SK-N-SH treated with all-trans-retinoic acid at 6 μM for 48 hours (cell line): ENCODE measurements at regions not wholly inside any gene's neighbourhood (a gene's known extent, or its start where the extent isn't known, plus 50 kb on each side); places are given as distances from the start of the nearest gene placed in this dataset.

ENCODE experiments used
- ATAC-seq: fragments of 200-7000 bp; cut with Tn5 transposase; 3 replicates; pipeline ENCODE4 v1.9.1; 2020; ENCODE audit warnings: mild to moderate bottlenecking, moderate library complexity
- ARNTL ChIP-seq: fragments of 450-650 bp; formaldehyde crosslinking; IDR thresholded peaks from 2 replicates; pipeline ENCODE4 v1.5.0; 2020; ENCODE audit warnings: low read depth, mild to moderate bottlenecking, moderate library complexity, borderline replicate concordance
- BACH2 ChIP-seq: fragments of 250-450 bp; sonication (Bioruptor Pico); IDR thresholded peaks from 2 replicates; pipeline ENCODE4 v1.9.0; 2021; ENCODE audit warnings: mild to moderate bottlenecking, borderline replicate concordance
- CREB5 ChIP-seq: fragments of 250-450 bp; sonication (Bioruptor Pico); IDR thresholded peaks from 2 replicates; pipeline ENCODE4 v1.5.1; 2020; ENCODE audit warnings: low read depth, mild to moderate bottlenecking, moderate library complexity
- CSDC2 ChIP-seq: fragments of 250-450 bp; sonication (Bioruptor Pico); IDR thresholded peaks from 2 replicates; pipeline ENCODE4 v1.5.0; 2020; ENCODE audit warnings: mild to moderate bottlenecking, moderate library complexity
- CSRNP3 ChIP-seq: fragments of 250-450 bp; sonication (Bioruptor Pico); IDR thresholded peaks from 2 replicates; pipeline ENCODE4 v1.5.1; 2021; ENCODE audit warnings: mild to moderate bottlenecking, moderate library complexity
- ESRRG ChIP-seq: fragments of 250-450 bp; sonication (Bioruptor Pico); IDR thresholded peaks from 2 replicates; pipeline ENCODE4 v1.6.1; 2021; ENCODE audit warnings: mild to moderate bottlenecking
- GLIS3 ChIP-seq: fragments of 250-450 bp; sonication (Bioruptor Pico); IDR thresholded peaks from 2 replicates; pipeline ENCODE4 v1.5.0; 2020; ENCODE audit warnings: mild to moderate bottlenecking, moderate library complexity
- ISL1 ChIP-seq: fragments of 250-450 bp; sonication (Bioruptor Pico); IDR thresholded peaks from 2 replicates; pipeline ENCODE4 v2.1.2; 2022; ENCODE audit warnings: mild to moderate bottlenecking, moderate library complexity
- OSR1 ChIP-seq: fragments of 250-450 bp; sonication (Bioruptor Pico); IDR thresholded peaks from 2 replicates; pipeline ENCODE4 v1.8.0; 2022; ENCODE audit warnings: moderate library complexity, mild to moderate bottlenecking, inconsistent platforms
- POU6F1 ChIP-seq: fragments of 250-450 bp; sonication (Bioruptor Pico); IDR thresholded peaks from 2 replicates; pipeline ENCODE4 v1.8.0; 2021; ENCODE audit warnings: low read depth, mild to moderate bottlenecking, moderate library complexity, borderline replicate concordance
- PPARA ChIP-seq: fragments of 250-450 bp; sonication (Bioruptor Pico); IDR thresholded peaks from 2 replicates; pipeline ENCODE4 v1.5.0; 2020; ENCODE audit warnings: mild to moderate bottlenecking, borderline replicate concordance
- RARB ChIP-seq: fragments of 250-450 bp; sonication (Bioruptor Pico); IDR thresholded peaks from 2 replicates; pipeline ENCODE4 v1.8.0; 2021; ENCODE audit warnings: mild to moderate bottlenecking, moderate library complexity
- SNAI2 ChIP-seq: fragments of 250-450 bp; sonication (Bioruptor Pico); IDR thresholded peaks from 2 replicates; pipeline ENCODE4 v1.5.0; 2020; ENCODE audit warnings: mild to moderate bottlenecking, moderate library complexity
- TCF4 ChIP-seq: fragments of 250-450 bp; sonication (Bioruptor Pico); IDR thresholded peaks from 2 replicates; pipeline ENCODE4 v1.8.0; 2021; ENCODE audit warnings: mild to moderate bottlenecking, moderate library complexity, borderline replicate concordance
- TOX ChIP-seq: fragments of 250-450 bp; sonication (Bioruptor Pico); IDR thresholded peaks from 2 replicates; pipeline ENCODE4 v1.8.0; 2021; ENCODE audit warnings: mild to moderate bottlenecking, moderate library complexity, borderline replicate concordance
- ZC3H10 ChIP-seq: fragments of 250-450 bp; sonication (Bioruptor Pico); IDR thresholded peaks from 2 replicates; pipeline ENCODE4 v1.5.1; 2021; ENCODE audit warnings: mild to moderate bottlenecking, moderate library complexity
- ZNF565 ChIP-seq: fragments of 450-650 bp; formaldehyde crosslinking; conservative IDR thresholded peaks from 2 replicates; pipeline ENCODE4 v1.5.0; 2020; ENCODE audit warnings: low read depth, mild to moderate bottlenecking, moderate library complexity
- ZNF70 ChIP-seq: fragments of 450-650 bp; formaldehyde crosslinking; IDR thresholded peaks from 2 replicates; pipeline ENCODE4 v1.5.0; 2020; ENCODE audit warnings: mild to moderate bottlenecking, moderate library complexity
- ZNF8 ChIP-seq: fragments of 450-650 bp; formaldehyde crosslinking; IDR thresholded peaks from 2 replicates; pipeline ENCODE4 v1.5.0; 2020; ENCODE audit warnings: mild to moderate bottlenecking, moderate library complexity
- TF ChIP-seq, protein P1 (sequence below): fragments of 250-450 bp; sonication (Bioruptor Pico); IDR thresholded peaks from 2 replicates; pipeline ENCODE4 v1.8.0; 2020; ENCODE audit warnings: mild to moderate bottlenecking, moderate library complexity, borderline replicate concordance

DNA sequence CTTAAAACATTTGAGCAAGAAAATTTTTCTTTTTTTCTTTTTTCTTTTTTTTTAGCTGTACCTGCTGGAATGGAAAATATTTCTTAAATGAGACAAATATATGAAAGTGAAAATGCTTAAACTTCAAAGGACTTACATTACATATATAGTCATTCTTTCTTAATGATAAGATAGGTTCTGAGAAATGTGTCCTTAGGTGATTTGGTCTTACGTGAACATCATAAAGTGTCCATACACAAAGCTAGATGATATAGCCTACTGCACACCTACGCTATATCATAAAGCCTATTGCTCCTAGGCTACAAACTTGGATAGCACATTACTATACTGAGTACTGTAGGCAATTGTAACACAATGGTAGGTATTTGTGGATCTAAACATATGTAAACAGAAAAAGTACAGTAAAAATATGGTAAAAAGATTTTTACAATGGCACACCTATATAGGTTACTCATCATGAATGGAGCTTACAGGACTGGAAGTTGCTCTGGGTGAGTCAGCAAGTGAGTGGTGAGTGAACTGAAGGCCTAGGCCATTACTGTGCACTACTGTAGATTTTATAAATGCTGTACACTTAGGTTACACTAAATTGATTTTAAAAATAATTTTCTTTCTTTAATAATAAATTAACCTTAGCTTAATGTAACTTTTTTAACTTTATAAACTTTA is 54.6 kb downstream of the RPP21 start:
- no peak for ATAC-seq
- no peak for TF ChIP-seq CSDC2
- no peak for TF ChIP-seq ESRRG (CRISPR knock-in tag)
- TF ChIP-seq TOX: no peak
- no peak for TF ChIP-seq POU6F1 (CRISPR knock-in tag)
- TF ChIP-seq OSR1 (CRISPR knock-in tag): no peak
- TF ChIP-seq ISL1 (CRISPR knock-in tag): no peak
- TF ChIP-seq CREB5: no peak
- no peak for TF ChIP-seq ZNF565 (CRISPR knock-in tag)
- TF ChIP-seq SNAI2 (CRISPR knock-in tag): no peak
- TF ChIP-seq, all 23 proteins: peak for 0

DNA sequence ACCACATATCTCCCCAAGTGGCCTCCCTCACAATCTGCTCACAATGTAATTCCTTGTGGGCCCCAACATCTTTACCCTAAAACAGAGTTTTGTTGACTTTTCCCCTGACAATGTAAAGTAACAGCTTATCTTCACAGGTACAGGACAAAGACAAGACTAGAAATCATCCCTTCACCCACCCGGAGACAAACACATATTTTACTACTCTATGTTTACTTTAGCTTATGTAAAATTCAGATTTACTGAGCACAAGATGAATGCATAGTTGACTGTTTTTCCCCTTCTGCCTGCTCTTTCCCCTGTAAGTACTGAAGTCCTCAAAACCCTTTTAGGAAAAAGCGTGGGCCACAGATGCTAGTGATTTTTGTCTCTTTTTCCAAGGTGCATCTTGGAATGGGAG is 61.0 kb downstream of the RPP21 start:
- no peak for ATAC-seq
- TF ChIP-seq ZNF70 (CRISPR knock-in tag): no peak
- TF ChIP-seq ZNF565 (CRISPR knock-in tag): no peak
- no peak for TF ChIP-seq ESRRG (CRISPR knock-in tag)
- no peak for TF ChIP-seq BACH2
- TF ChIP-seq, protein P1, sequence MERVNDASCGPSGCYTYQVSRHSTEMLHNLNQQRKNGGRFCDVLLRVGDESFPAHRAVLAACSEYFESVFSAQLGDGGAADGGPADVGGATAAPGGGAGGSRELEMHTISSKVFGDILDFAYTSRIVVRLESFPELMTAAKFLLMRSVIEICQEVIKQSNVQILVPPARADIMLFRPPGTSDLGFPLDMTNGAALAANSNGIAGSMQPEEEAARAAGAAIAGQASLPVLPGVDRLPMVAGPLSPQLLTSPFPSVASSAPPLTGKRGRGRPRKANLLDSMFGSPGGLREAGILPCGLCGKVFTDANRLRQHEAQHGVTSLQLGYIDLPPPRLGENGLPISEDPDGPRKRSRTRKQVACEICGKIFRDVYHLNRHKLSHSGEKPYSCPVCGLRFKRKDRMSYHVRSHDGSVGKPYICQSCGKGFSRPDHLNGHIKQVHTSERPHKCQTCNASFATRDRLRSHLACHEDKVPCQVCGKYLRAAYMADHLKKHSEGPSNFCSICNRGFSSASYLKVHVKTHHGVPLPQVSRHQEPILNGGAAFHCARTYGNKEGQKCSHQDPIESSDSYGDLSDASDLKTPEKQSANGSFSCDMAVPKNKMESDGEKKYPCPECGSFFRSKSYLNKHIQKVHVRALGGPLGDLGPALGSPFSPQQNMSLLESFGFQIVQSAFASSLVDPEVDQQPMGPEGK (CRISPR knock-in tag): no peak
- TF ChIP-seq OSR1 (CRISPR knock-in tag): no peak
- TF ChIP-seq SNAI2 (CRISPR knock-in tag): no peak
- TF ChIP-seq CSRNP3: no peak
- TF ChIP-seq ZC3H10 (CRISPR knock-in tag): no peak
- TF ChIP-seq RARB (CRISPR knock-in tag): no peak
- TF ChIP-seq POU6F1 (CRISPR knock-in tag): no peak

DNA sequence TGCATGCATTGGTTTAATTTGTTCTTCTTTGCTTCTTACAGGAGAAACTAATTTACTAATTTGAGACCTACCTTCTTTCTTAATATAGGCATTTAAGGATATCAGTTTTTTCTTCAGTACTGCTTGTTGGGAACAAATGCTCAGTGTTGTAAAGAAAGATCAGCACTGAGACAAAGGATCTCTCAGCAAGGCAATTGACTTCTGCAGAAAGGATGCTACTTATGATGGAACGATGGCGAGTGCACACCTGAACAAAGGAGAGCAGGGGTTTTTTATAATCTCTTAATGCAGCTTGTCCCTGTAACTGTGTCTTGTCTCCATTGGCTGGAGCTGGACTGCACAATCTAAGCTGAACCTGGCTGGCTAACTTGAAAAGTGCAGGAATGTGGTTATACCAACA is 64.2 kb downstream of the RPP21 start:
- no peak for ATAC-seq
- TF ChIP-seq TCF4 (CRISPR knock-in tag) (no peak), ARNTL (no peak), CREB5 (no peak), ZNF70 (CRISPR knock-in tag) (no peak), ZNF8 (CRISPR knock-in tag) (no peak), RARB (CRISPR knock-in tag) (no peak), PPARA (CRISPR knock-in tag) (no peak), ZC3H10 (CRISPR knock-in tag) (no peak), OSR1 (CRISPR knock-in tag) (no peak), CSDC2 (no peak), BACH2 (no peak), GLIS3 (CRISPR knock-in tag) (no peak), CSRNP3 (no peak)
- TF ChIP-seq, protein P1 (CRISPR knock-in tag): no peak
